Mammary epithelial cell (primary cell): ENCODE measurements at regions not wholly inside any gene's neighbourhood (a gene's known extent, or its start where the extent isn't known, plus 50 kb on each side); places are given as distances from the start of the nearest gene placed in this dataset.

Experiments used
- CTCF ChIP-seq, 2 donors: IDR thresholded peaks in 1 of 2; conservative IDR thresholded peaks in 1 of 2; 2 replicates each; pipeline ENCODE4 v1.5.1; 2011 to 2012; ENCODE audit warnings: inconsistent platforms in 2 of 2, low read length in 2 of 2, mild to moderate bottlenecking in 2 of 2, control low read depth in 1 of 2, low read depth in 1 of 2; ENCODE audit not compliant: insufficient read depth in 1 of 2; ENCODE audit errors: extremely low read depth in 1 of 2
- EZH2 ChIP-seq: IDR thresholded peaks from 2 replicates; pipeline ENCODE4 v1.6.1; 2012; ENCODE audit warnings: low read length, inconsistent platforms, borderline replicate concordance

- TF ChIP-seq CTCF (conservative IDR thresholded peaks at IDR 0.05 in 1 of 2, IDR thresholded peaks at IDR 0.05 in 1 of 2; ENCODE audit: extremely low read depth in 1 of 2, insufficient read depth in 1 of 2, low read depth in 1 of 2, low read length in 2 of 2), result no peak
- no peak for TF ChIP-seq EZH2
Measured at GRCh38 chr3:150220041-150220440, 188.1 kb upstream of the TSC22D2 start.
